A549 (cell line): ENCODE measurements at regions not wholly inside any gene's neighbourhood (a gene's known extent, or its start where the extent isn't known, plus 50 kb on each side); places are given as distances from the start of the nearest gene placed in this dataset.

ENCODE experiments used
- ATAC-seq, 2 experiments: fragments of 200-7000 bp in 1 of 2; fragments of >200 bp in 1 of 2; cut with Nextera tagmentation in 1 of 2; cut with Tn5 transposase in 1 of 2; 3 replicates each; pipeline versions ENCODE4 v1.8.0 to v1.9.1; 2018 to 2020; ENCODE audit warnings: mild to moderate bottlenecking in 1 of 2, moderate library complexity in 1 of 2
- CTCF ChIA-PET: fragments of 300-600 bp; sonication (Branson Sonifier 250); formaldehyde crosslinking; extraction: SDS; loops from one replicate; lab custom pipeline; 2021; ENCODE audit warnings: antibody characterized with exemption, inconsistent platforms; lab: Yijun Ruan, JAX
- POLR2A ChIA-PET: fragments of 350-600 bp; formaldehyde crosslinking; extraction: SDS; loops from one replicate; lab custom pipeline; 2021; ENCODE audit warnings: antibody characterized with exemption, inconsistent platforms; lab: Yijun Ruan, JAX
- DNase-seq, 2 experiments: peaks; one replicate each; pipeline versions ENCODE4 v3.0.0 to v3.0.0-alpha.2; 2011 to 2016; ENCODE audit warnings: low read depth in 1 of 2, low spot score in 1 of 2
- FAIRE-seq: peaks from 2 replicates; lab custom pipeline; 2011; peaks lifted over from hg19 to GRCh38; lab: Jason Lieb, UNC
- H3K27ac ChIP-seq, 2 experiments: fragments of >200 bp; sonication (Bioruptor Twin); formaldehyde crosslinking; 3 replicates each; pipeline ENCODE4 v1.5.1; 2016 to 2017
- H3K4me1 ChIP-seq: fragments of >200 bp; sonication (Bioruptor Twin); formaldehyde crosslinking; 3 replicates; pipeline ENCODE4 v1.6.1; 2016
- H3K4me2 ChIP-seq: fragments of >200 bp; sonication (Bioruptor Twin); formaldehyde crosslinking; 3 replicates; pipeline ENCODE4 v1.6.1; 2016
- H3K4me3 ChIP-seq: fragments of >200 bp; sonication (Bioruptor Twin); formaldehyde crosslinking; 3 replicates; pipeline ENCODE4 v1.5.1; 2016
- H3K9me3 ChIP-seq: fragments of >200 bp; sonication (Bioruptor Twin); formaldehyde crosslinking; 3 replicates; pipeline ENCODE4 v1.6.1; 2016
- BHLHE40 ChIP-seq: IDR thresholded peaks from 2 replicates; pipeline ENCODE4 v1.6.1; 2012; ENCODE audit warnings: low read depth, low read length, inconsistent platforms
- CBX8 ChIP-seq: fragments of 200-600 bp; sonication (generic); IDR thresholded peaks from 2 replicates; pipeline ENCODE4 v1.6.1; 2016
- CEBPB ChIP-seq, 2 experiments: fragments of >200 bp in 1 of 2; sonication (Bioruptor Twin) in 1 of 2; formaldehyde crosslinking in 1 of 2; IDR thresholded peaks; 2 replicates each; pipeline ENCODE4 v1.6.1; 2012 to 2016
- CHD2 ChIP-seq: fragments of 150-350 bp; IDR thresholded peaks from 2 replicates; pipeline ENCODE4 v1.6.1; 2014; ENCODE audit warnings: low read length; ENCODE audit not compliant: partially characterized antibody
- EHF ChIP-seq: fragments of 250-450 bp; sonication (Bioruptor Pico); IDR thresholded peaks from 2 replicates; pipeline ENCODE4 v1.5.0; 2020; ENCODE audit warnings: mild to moderate bottlenecking
- EHMT2 ChIP-seq: fragments of 200-600 bp; sonication (generic); IDR thresholded peaks from 2 replicates; pipeline ENCODE4 v1.6.1; 2016; ENCODE audit warnings: antibody characterized with exemption, low read depth, mild to moderate bottlenecking, moderate library complexity
- EP300 ChIP-seq, 2 experiments: fragments of >200 bp; sonication (Bioruptor Twin); formaldehyde crosslinking; IDR thresholded peaks; 2 replicates in 1 of 2; 3 replicates in 1 of 2; pipeline ENCODE4 v1.6.1; 2016 to 2017
- GATA3 ChIP-seq: IDR thresholded peaks from 2 replicates; pipeline ENCODE4 v1.6.1; 2012; ENCODE audit warnings: borderline replicate concordance
- HOXA7 ChIP-seq: fragments of 250-450 bp; sonication (Bioruptor Pico); IDR thresholded peaks from 2 replicates; pipeline ENCODE4 v1.5.0; 2020; ENCODE audit warnings: mild to moderate bottlenecking, moderate library complexity
- JUNB ChIP-seq: fragments of >200 bp; sonication (Bioruptor Twin); formaldehyde crosslinking; IDR thresholded peaks from 2 replicates; pipeline ENCODE4 v1.6.1; 2016
- KDM1A ChIP-seq: fragments of 200-600 bp; sonication (generic); IDR thresholded peaks from 2 replicates; pipeline ENCODE4 v1.6.1; 2016; ENCODE audit warnings: low read depth, mild to moderate bottlenecking
- MAFK ChIP-seq: fragments of 450-650 bp; IDR thresholded peaks from 2 replicates; pipeline ENCODE4 v1.6.1; 2014; ENCODE audit not compliant: partially characterized antibody
- MAZ ChIP-seq: fragments of 150-350 bp; IDR thresholded peaks from 2 replicates; pipeline ENCODE4 v1.6.1; 2014; ENCODE audit warnings: antibody characterized with exemption, low read depth, low read length, borderline replicate concordance
- NFE2L2 ChIP-seq: fragments of 150-350 bp; conservative IDR thresholded peaks from 2 replicates; pipeline ENCODE4 v1.6.1; 2014; ENCODE audit warnings: low read length
- NPAS2 ChIP-seq: fragments of 250-450 bp; sonication (Bioruptor Pico); IDR thresholded peaks from 2 replicates; pipeline ENCODE4 v1.8.0; 2022; ENCODE audit warnings: mild to moderate bottlenecking, moderate library complexity, borderline replicate concordance
- NR3C1 ChIP-seq: fragments of >200 bp; sonication (Bioruptor Twin); formaldehyde crosslinking; IDR thresholded peaks from 3 replicates; pipeline ENCODE4 v1.6.1; 2017
- RCOR1 ChIP-seq: fragments of 150-350 bp; IDR thresholded peaks from 2 replicates; pipeline ENCODE4 v1.6.1; 2014; ENCODE audit warnings: antibody characterized with exemption, low read length, low read depth
- RFX5 ChIP-seq: fragments of 450-650 bp; IDR thresholded peaks from 2 replicates; pipeline ENCODE4 v1.7.1; 2014; ENCODE audit warnings: antibody characterized with exemption, mild to moderate bottlenecking, moderate library complexity
- RNF2 ChIP-seq: fragments of 200-600 bp; sonication (generic); IDR thresholded peaks from 2 replicates; pipeline ENCODE4 v1.6.1; 2016; ENCODE audit warnings: low read depth, mild to moderate bottlenecking, antibody characterized with exemption, moderate library complexity, borderline replicate concordance
- SREBF2 ChIP-seq: fragments of 450-650 bp; IDR thresholded peaks from 2 replicates; pipeline ENCODE4 v1.6.1; 2014; ENCODE audit warnings: mild to moderate bottlenecking, moderate library complexity
- TP53 ChIP-seq: fragments of 250-450 bp; sonication (Bioruptor Pico); IDR thresholded peaks from 2 replicates; pipeline ENCODE4 v1.5.0; 2021; ENCODE audit warnings: mild to moderate bottlenecking, moderate library complexity
- ZC3H11A ChIP-seq: fragments of 450-650 bp; IDR thresholded peaks from 2 replicates; pipeline ENCODE4 v1.6.1; 2014; ENCODE audit warnings: antibody characterized with exemption, mild to moderate bottlenecking
- ZFP36 ChIP-seq: fragments of 450-650 bp; IDR thresholded peaks from 2 replicates; pipeline ENCODE4 v1.6.1; 2014; ENCODE audit warnings: borderline replicate concordance; ENCODE audit not compliant: partially characterized antibody
- ZNF302 ChIP-seq: fragments of 250-450 bp; sonication (Bioruptor Pico); IDR thresholded peaks from 2 replicates; pipeline ENCODE4 v1.9.0; 2021; ENCODE audit warnings: inconsistent platforms, mild to moderate bottlenecking, moderate library complexity
- WGBS: methylation state at CpG from one replicate; pipeline ENCODE4 v1.1.6; 2017; ENCODE audit errors: missing lambda C conversion rate; 5-methylcytosine and 5-hydroxymethylcytosine counted together
- TF ChIP-seq, protein P1 (sequence below): IDR thresholded peaks from 2 replicates; pipeline ENCODE4 v1.6.1; 2012
- TF ChIP-seq, protein P2 (sequence below): fragments of >200 bp; sonication (Bioruptor Twin); formaldehyde crosslinking; IDR thresholded peaks from 3 replicates; pipeline ENCODE4 v1.5.1; 2016
- TF ChIP-seq, protein P3 (sequence below): fragments of 250-450 bp; sonication (Bioruptor Pico); IDR thresholded peaks from 2 replicates; pipeline ENCODE4 v1.5.0; 2021; ENCODE audit warnings: mild to moderate bottlenecking, moderate library complexity, borderline replicate concordance
- TF ChIP-seq, protein P4 (sequence below): fragments of >200 bp; sonication (Bioruptor Twin); formaldehyde crosslinking; IDR thresholded peaks from 2 replicates; pipeline ENCODE4 v1.6.1; 2016
- TF ChIP-seq, protein P5 (sequence below): fragments of >200 bp; sonication (Bioruptor Twin); formaldehyde crosslinking; IDR thresholded peaks from 3 replicates; pipeline ENCODE4 v1.6.1; 2016
- TF ChIP-seq, protein P6 (sequence below): fragments of 150-350 bp; IDR thresholded peaks from 2 replicates; pipeline ENCODE4 v1.6.1; 2014; ENCODE audit warnings: low read depth, mild to moderate bottlenecking, low read length

DNA sequence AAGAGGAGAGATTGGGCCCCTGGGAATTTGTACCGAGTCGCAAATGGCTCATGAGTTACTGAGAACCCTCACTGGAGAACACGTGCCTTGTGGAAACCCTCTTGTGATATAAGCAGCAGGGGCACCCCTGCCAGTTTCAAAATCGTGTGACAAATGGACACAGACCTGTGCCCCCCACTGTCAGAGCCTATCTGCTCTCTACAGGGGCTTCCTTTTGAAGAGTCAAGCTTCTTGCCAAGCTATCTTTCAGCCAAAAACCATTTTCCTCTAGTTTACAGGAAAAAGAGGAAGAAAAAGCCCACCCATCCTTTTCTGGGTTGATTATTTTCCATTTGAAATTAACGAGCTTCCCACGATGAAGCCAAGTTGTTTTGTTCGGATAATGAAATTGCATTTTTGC, 64.1 kb upstream of the MPP7 start:
- 46% methylated on average over 7 of the region's 7 CpGs for WGBS
- ChIA-PET CTCF (interaction anchor here (1.0 kb wide), 1 partner anchor 26 kb away, joined by 3 read pairs; no protein-coding TSS in a partner anchor), POLR2A (no interaction called here)
- no peaks in the 10 kb centered on the region for H3K9me3 ChIP-seq
- TF ChIP-seq, protein P1, sequence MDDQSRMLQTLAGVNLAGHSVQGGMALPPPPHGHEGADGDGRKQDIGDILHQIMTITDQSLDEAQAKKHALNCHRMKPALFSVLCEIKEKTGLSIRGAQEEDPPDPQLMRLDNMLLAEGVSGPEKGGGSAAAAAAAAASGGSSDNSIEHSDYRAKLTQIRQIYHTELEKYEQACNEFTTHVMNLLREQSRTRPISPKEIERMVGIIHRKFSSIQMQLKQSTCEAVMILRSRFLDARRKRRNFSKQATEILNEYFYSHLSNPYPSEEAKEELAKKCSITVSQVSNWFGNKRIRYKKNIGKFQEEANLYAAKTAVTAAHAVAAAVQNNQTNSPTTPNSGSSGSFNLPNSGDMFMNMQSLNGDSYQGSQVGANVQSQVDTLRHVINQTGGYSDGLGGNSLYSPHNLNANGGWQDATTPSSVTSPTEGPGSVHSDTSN, result no peak
- TF ChIP-seq BHLHE40, result no peak
- TF ChIP-seq HOXA7, result no peak
- TF ChIP-seq JUNB, result no peak
- TF ChIP-seq EHF (CRISPR knock-in tag), result no peak
- TF ChIP-seq GATA3, result no peak
- TF ChIP-seq, protein P2, sequence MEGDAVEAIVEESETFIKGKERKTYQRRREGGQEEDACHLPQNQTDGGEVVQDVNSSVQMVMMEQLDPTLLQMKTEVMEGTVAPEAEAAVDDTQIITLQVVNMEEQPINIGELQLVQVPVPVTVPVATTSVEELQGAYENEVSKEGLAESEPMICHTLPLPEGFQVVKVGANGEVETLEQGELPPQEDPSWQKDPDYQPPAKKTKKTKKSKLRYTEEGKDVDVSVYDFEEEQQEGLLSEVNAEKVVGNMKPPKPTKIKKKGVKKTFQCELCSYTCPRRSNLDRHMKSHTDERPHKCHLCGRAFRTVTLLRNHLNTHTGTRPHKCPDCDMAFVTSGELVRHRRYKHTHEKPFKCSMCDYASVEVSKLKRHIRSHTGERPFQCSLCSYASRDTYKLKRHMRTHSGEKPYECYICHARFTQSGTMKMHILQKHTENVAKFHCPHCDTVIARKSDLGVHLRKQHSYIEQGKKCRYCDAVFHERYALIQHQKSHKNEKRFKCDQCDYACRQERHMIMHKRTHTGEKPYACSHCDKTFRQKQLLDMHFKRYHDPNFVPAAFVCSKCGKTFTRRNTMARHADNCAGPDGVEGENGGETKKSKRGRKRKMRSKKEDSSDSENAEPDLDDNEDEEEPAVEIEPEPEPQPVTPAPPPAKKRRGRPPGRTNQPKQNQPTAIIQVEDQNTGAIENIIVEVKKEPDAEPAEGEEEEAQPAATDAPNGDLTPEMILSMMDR, result no peak
- TF ChIP-seq MAZ, result no peak
- no peak for TF ChIP-seq NFE2L2
- TF ChIP-seq ZC3H11A, result no peak
- TF ChIP-seq EP300 (IDR thresholded peaks at IDR 0.05), result no peak
- TF ChIP-seq, protein P3, sequence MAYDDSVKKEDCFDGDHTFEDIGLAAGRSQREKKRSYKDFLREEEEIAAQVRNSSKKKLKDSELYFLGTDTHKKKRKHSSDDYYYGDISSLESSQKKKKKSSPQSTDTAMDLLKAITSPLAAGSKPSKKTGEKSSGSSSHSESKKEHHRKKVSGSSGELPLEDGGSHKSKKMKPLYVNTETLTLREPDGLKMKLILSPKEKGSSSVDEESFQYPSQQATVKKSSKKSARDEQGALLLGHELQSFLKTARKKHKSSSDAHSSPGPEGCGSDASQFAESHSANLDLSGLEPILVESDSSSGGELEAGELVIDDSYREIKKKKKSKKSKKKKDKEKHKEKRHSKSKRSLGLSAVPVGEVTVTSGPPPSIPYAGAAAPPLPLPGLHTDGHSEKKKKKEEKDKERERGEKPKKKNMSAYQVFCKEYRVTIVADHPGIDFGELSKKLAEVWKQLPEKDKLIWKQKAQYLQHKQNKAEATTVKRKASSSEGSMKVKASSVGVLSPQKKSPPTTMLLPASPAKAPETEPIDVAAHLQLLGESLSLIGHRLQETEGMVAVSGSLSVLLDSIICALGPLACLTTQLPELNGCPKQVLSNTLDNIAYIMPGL (CRISPR knock-in tag), result no peak
- TF ChIP-seq EHMT2, result no peak
- no peak for TF ChIP-seq RCOR1
- no peak overlapping the region for H3K4me2 ChIP-seq
- H3K4me3 ChIP-seq, result no peak overlapping the region
- DNase-seq (no peak), FAIRE-seq (no peak), ATAC-seq (no peak)
- no peaks in the 10 kb centered on the region for H3K4me1 ChIP-seq
- H3K27ac ChIP-seq, result no peak overlapping the region

DNA sequence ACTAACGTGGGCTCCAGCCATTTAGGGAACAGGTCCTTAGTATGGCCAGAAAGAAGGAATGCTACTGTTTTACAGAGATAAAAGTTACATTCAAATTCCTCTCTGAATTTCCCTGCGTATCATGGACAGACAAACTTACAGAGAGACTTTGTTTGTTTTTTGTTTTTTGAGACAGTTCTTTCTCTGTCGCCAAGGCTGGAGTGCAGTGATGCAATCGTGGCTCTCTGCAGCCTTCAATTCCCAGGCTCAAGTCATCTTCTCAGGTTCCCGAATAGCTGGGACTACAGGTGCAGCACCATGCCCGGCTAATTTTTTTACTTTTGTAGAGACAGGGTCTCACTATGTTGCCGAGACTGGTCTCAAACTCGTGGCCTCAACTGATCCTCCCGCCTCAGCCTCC, 64.5 kb upstream of the MPP7 start:
- FAIRE-seq (no peak), ATAC-seq (no peak)
- WGBS, result 48% methylated on average over 9 of the region's 9 CpGs
- Histone ChIP-seq H3K4me2 (no peak overlapping the region), H3K9me3 (no peaks in the 10 kb centered on the region), H3K4me1 (no peaks in the 10 kb centered on the region)
- CTCF ChIA-PET, result interaction anchor here (1.1 kb wide), 1 partner anchor 14 kb away, joined by 3 read pairs; no protein-coding TSS in a partner anchor
- TF ChIP-seq CEBPB (IDR thresholded peaks at IDR 0.05) (0 out of 4 replicates have a peak, but pooled peaks of 1 of the 2 experiments have one; percentile 5), NPAS2 (CRISPR knock-in tag) (no peak)
- TF ChIP-seq, all 56 proteins: peak for 1
- DNase-seq, result no peak
- H3K4me3 ChIP-seq, result no peak overlapping the region
- POLR2A ChIA-PET, result no interaction called here
- H3K27ac ChIP-seq, result no peak overlapping the region

DNA sequence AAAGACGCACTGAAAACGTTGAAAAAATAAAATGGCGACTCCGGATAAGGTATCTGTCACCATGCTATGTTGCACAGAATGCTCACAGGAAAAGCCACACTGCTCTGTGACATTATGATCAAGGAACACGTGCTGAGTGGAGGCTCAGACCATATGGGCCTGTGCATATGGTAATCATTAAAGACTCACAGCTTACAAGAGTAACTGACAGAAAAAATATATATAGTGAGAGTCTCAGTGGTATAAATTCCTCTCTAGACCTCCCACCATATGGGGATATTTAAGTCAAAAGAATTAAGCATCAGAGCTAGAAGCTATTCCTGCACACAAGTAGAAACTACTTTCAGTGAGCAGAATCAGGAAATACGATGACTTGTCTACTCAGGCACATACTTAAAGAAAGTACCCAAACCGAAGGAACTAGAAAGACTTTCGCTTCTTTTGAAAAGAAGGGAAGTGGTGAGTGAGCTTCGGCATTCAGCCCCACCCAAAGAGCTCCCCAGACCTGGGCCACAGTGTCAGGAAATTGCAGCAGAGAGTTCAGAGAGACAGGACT, 65.1 kb upstream of the MPP7 start:
- no peaks in the 10 kb centered on the region for H3K4me1 ChIP-seq
- ATAC-seq, result no peak
- DNase-seq, result no peak
- no peak overlapping the region for H3K27ac ChIP-seq
- ChIA-PET POLR2A (no interaction called here), CTCF (interaction anchor here (1.1 kb wide), 1 partner anchor 13 kb away, joined by 3 read pairs; no protein-coding TSS in a partner anchor)
- WGBS, result 60% methylated on average over 9 of the region's 9 CpGs
- no peak for FAIRE-seq
- no peak overlapping the region for H3K4me2 ChIP-seq
- H3K4me3 ChIP-seq, result no peak overlapping the region
- no peaks in the 10 kb centered on the region for H3K9me3 ChIP-seq
- TF ChIP-seq, protein P4, sequence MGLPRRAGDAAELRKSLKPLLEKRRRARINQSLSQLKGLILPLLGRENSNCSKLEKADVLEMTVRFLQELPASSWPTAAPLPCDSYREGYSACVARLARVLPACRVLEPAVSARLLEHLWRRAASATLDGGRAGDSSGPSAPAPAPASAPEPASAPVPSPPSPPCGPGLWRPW, result no peak
- TF ChIP-seq TP53 (CRISPR knock-in tag), result no peak
- TF ChIP-seq KDM1A, result no peak
- TF ChIP-seq NFE2L2, result no peak
- TF ChIP-seq, protein P5, sequence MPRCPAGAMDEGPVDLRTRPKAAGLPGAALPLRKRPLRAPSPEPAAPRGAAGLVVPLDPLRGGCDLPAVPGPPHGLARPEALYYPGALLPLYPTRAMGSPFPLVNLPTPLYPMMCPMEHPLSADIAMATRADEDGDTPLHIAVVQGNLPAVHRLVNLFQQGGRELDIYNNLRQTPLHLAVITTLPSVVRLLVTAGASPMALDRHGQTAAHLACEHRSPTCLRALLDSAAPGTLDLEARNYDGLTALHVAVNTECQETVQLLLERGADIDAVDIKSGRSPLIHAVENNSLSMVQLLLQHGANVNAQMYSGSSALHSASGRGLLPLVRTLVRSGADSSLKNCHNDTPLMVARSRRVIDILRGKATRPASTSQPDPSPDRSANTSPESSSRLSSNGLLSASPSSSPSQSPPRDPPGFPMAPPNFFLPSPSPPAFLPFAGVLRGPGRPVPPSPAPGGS, result no peak
- TF ChIP-seq MAFK, result no peak
- no peak for TF ChIP-seq CBX8
- TF ChIP-seq, protein P6, sequence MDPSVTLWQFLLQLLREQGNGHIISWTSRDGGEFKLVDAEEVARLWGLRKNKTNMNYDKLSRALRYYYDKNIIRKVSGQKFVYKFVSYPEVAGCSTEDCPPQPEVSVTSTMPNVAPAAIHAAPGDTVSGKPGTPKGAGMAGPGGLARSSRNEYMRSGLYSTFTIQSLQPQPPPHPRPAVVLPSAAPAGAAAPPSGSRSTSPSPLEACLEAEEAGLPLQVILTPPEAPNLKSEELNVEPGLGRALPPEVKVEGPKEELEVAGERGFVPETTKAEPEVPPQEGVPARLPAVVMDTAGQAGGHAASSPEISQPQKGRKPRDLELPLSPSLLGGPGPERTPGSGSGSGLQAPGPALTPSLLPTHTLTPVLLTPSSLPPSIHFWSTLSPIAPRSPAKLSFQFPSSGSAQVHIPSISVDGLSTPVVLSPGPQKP, result no peak
- TF ChIP-seq SREBF2, result no peak
- TF ChIP-seq ZNF302, result no peak
- TF ChIP-seq RFX5, result no peak
- no peak for TF ChIP-seq NR3C1
- no peak for TF ChIP-seq CHD2
- no peak for TF ChIP-seq ZFP36
- no peak for TF ChIP-seq RNF2
